ENCODE measurements at regions not wholly inside any gene's neighbourhood (a gene's known extent, or its start where the extent isn't known, plus 50 kb on each side); places are given as distances from the start of the nearest gene placed in this dataset.

DNA sequence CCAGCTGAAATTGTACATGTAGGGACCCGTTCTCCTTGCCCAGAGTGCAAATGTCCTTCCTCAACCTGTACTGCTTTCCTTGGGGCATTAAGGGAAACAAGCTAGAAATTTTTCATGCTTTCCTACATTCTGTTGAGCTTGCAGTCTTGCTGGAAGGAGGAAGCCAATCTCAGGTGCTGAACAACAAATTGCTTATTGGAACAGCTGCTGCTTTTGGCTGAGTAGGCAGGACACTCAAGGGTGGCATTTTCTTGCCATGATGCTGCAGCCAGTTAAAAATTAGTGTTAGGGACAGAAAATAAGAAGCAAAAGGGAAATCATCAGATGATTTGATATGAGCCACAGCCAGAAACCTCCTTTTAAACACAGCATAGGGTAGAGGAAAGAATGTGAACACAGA is 223.7 kb downstream of the QDPR start:
- TF ChIP-seq POLR2A (IDR thresholded peaks at IDR 0.05; ENCODE audit: low read depth, low read length) (no peak), POLR2AphosphoS5 (IDR thresholded peaks at IDR 0.05; ENCODE audit: low read depth, low read length) (no peak)

All from GM12892 (cell line).